ENCODE measurements at regions not wholly inside any gene's neighbourhood (a gene's known extent, or its start where the extent isn't known, plus 50 kb on each side); places are given as distances from the start of the nearest gene placed in this dataset.

GRCh38 chr2:204109681-204110080, 173.1 kb downstream of the ICOS start:
- DNase-seq, result no peak

DNA sequence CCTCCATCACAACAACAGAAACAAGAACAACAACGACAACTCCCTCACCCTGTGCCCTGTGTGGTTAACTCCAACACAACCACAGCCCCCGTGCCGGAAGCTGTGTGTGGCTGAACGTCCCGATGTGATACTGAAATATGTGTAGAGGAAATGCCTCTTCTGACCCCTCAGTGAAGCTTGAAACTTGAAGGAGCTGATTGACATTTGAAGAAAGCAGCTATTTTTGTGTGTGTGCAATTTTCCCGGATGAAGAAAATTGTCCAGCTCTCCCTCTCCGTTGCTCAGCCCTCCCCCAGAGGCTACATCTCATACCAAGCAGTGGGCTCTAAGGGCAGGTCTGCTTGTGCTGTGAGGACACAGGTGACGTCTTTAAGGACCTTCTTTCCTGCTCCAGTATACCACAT, 173.8 kb downstream of the ICOS start:
- DNase-seq, result no peak

- no peak for DNase-seq
Measured at GRCh38 chr2:204110751-204111516, 174.4 kb downstream of the ICOS start.

- DNase-seq, result no peak
Measured at GRCh38 chr2:204112084-204112770, 175.7 kb downstream of the ICOS start.

DNA sequence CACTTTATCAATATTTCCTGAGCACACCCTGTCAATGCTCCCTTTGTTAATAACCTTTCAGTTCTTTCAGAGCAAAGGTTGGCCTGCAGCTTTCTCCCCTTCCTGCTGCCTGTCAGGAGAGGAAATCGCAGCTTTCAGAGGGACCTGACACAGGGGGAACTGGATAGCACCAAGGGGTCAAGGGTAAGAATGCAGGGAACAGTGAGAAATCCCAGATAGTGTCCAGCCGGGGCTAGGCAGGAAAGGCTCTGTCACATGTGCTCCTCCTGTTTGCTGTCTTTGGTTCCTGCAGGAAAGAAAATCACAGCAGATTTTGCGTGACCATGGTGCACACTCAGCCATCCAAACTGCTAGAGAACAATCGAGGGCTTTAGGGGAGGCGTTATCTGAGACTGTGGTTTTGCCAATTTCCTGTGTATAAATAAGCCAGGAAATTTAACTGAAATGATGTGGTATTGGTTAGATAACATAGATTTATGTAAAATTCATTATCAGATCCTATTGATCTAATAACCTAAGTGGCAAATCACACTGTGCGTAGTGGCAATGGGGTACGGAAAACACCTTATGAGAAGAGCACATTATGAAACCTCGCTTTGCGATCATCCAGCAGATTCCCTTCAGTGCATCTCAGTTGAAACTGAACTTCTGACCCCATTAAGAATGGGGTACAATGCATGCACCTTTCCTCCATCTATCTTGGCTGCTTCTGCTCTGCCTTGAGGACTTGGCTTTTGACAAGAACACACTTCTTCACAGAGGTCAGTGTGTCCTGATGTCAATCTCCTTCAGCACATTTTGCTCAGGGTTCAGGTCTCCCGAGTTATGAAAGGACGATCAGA, 178.0 kb downstream of the ICOS start:
- DNase-seq, result peak; percentile 4

- peak; percentile 75 for DNase-seq
Measured at GRCh38 chr2:204115137-204116056, 178.8 kb downstream of the ICOS start.

- no peak for DNase-seq
Measured at GRCh38 chr2:204116159-204116792, 179.7 kb downstream of the ICOS start.

- DNase-seq, result peak; percentile 60
Measured at GRCh38 chr2:204122425-204122824, 185.9 kb downstream of the ICOS start.

DNA sequence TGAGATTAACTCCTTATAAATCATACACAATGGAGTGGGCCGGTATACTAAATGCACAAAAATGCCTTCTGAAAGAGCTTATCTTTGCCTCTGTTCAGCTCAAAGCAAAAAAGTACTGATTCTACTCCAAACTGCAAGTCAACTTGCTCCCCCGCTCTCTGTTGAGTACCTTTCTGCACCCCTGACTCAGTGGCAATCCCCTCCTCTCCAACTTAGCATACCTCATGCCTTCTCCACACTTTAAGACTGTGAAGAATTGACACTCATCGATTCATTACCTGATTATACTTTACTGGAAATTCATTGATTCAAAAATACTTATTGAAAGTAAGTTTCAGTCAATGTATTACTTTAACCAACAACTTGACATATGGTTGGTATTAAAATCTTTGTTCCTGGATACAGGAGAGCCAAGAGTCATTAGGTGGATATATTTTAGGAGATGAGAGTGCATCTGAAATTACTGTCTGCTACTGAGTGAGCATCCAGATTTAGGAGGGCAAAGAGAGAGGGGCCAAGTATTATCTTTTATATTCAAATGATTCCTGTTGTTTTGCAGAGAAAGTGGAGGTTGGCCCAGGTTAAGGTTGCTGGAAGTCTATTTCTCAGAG, 187.7 kb downstream of the ICOS start:
- no peak for DNase-seq

- DNase-seq, result no peak
Measured at GRCh38 chr2:204126705-204127104, 190.1 kb downstream of the ICOS start.

DNA sequence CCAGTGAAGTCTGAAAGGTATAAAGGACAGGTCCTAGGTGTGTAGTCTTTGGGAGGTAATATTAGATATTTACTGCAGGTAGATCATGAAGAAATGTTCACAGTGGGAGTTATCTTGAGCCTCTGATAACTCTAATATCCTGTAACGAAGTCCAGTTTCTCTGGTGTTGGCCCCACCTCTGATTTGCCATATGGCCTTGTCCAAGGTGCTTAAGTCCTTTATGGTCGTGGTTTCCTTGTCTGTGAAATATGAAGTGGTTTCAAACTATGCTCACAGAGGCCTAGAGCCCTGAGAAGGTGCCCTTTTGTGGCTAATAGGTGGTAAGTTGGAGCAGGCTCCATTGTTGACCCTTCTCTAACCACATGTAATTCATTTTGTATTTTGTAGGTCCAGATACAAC, 190.7 kb downstream of the ICOS start:
- no peak for DNase-seq

DNA sequence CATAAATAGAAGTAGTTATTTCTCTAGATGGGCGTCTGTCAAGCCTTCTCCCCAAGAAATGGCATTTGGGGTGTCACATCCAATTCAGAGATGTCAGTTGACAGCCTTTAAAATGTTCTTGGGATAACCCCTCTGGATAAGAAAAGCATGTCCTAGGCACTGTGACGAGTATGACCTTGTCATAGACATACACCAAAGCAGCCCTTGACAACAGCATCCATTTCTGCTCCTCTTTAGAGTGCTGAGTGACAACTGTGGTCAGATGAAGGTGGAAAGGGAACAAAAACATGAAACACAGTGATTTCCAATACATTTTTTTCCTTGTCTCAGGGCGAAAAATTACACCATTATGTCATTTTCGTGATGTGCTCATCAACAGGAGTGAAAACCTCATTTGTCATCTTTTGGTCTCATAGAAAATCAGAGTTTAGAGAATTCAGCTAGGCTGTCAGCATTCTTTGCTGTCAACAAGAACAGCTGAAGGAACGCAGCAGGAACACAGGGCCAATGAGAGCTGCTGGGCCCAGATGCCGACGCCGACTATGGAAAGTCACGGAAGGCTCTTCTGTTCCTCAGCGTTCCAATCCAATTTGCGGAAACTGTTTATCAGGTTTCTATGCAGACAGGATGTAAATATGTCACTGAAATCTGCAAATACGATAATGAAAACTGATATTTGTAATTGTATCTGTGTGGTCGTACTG, 193.2 kb downstream of the ICOS start:
- DNase-seq, result no peak

DNA sequence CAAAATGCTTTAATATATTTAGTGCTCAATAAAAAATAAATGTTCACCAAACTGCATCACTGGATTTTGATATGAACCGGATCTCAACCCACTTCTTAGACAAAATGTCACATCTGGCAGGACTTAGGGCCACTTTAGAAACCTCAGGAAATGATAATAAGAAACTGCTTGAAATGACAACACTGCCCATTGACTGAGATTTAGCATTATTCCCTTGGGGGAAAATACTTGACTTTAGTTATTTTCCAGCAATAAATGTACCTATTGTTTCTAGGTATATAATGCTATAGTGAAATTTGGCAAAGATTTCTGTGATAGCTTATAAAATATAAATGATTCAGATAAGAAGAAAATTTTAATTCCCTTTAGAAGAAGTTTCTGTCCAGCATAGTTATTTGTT, 195.1 kb downstream of the ICOS start:
- no peak for DNase-seq

GRCh38 chr2:204133476-204133875, 196.9 kb downstream of the ICOS start:
- DNase-seq, result no peak

- DNase-seq, result no peak
Measured at GRCh38 chr2:204134421-204134820, 197.9 kb downstream of the ICOS start.

- no peak for DNase-seq
Measured at GRCh38 chr2:204135752-204136151, 199.2 kb downstream of the ICOS start.

- no peak for DNase-seq
Measured at GRCh38 chr2:204138206-204138605, 201.6 kb downstream of the ICOS start.

DNA sequence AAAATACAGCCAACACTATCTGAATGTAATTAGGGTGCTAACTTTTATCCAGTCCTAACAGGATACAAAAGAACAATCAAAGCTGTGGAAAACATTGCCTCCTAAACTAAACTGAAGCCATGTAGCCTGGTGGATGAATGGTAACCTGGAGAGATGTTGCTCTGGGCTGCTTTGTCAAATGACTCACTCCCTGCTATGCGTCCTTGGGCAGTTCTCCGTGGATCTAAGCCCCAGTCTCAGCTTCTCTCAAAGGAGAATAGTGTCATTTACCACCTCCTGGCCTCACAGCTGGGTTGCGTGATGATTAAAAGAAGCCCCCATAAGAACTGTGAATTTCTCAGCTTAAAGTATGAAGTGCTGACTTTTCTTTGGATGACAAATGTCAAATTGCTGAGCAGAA, 203.7 kb downstream of the ICOS start:
- DNase-seq, result no peak

- peak; percentile 76 for DNase-seq
Measured at GRCh38 chr2:204143216-204144014, 206.9 kb downstream of the ICOS start.

DNA sequence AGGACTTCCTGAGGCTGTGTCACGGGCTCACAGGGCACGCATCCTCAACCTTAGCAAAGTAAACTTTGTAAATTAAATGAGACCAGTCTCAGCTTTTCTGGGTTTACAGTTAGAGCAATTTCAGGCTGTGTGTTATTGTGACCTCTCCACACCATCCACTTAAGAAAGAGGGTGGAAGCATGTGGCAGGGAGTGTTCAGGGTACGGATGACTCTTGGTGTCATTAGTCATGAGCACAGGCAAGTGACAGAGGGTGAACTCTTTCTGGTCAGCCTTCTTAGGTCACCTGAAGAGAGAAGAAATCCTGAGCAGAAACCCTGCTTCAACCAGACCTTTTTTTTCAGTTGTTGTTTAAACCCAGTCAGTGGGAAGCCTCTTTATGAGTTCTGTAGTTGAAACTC, 207.9 kb downstream of the ICOS start:
- no peak for DNase-seq

All from NCI-H69 (cell line).